HEK293 (cell line): ENCODE measurements at regions not wholly inside any gene's neighbourhood (a gene's known extent, or its start where the extent isn't known, plus 50 kb on each side); places are given as distances from the start of the nearest gene placed in this dataset.
A peak's percentile ranks its signal among the peaks of the same experiment; 100 is the strongest.

Source experiments
- CTCF ChIA-PET: fragments of 350-600 bp; formaldehyde crosslinking; extraction: SDS; loops from one replicate; lab custom pipeline; 2021; ENCODE audit warnings: antibody characterized with exemption; lab: Yijun Ruan, JAX
- POLR2A ChIA-PET: fragments of 300-600 bp; formaldehyde crosslinking; extraction: SDS; loops from one replicate; lab custom pipeline; 2020; ENCODE audit warnings: antibody characterized with exemption, inconsistent platforms; lab: Yijun Ruan, JAX
- H3K27ac ChIP-seq: fragments of 200-500 bp; sonication (Bioruptor generic); 2 replicates; pipeline ENCODE4 v1.5.1; 2014; ENCODE audit warnings: low read depth, low read length, control low read depth, inconsistent platforms; ENCODE audit errors: extremely low read depth
- H3K36me3 ChIP-seq, 2 experiments: fragments of 200-500 bp in 1 of 2; sonication (Bioruptor generic) in 1 of 2; 1 replicate in 1 of 2; 2 replicates in 1 of 2; pipeline ENCODE4 v1.5.1; 2014 to 2017; ENCODE audit warnings: inconsistent platforms in 2 of 2, low read length in 2 of 2; ENCODE audit not compliant: control insufficient read depth in 2 of 2, insufficient read depth in 1 of 2
- H3K4me1 ChIP-seq: fragments of 200-500 bp; sonication (Bioruptor generic); 2 replicates; pipeline ENCODE4 v1.5.1; 2014; ENCODE audit warnings: mild to moderate bottlenecking, low read length, inconsistent platforms; ENCODE audit not compliant: control insufficient read depth, insufficient read depth
- H3K4me3 ChIP-seq: 2 replicates; pipeline ENCODE4 v1.5.1; 2011; ENCODE audit warnings: low read depth, mild to moderate bottlenecking, control low read depth, low read length, moderate library complexity
- H3K9me3 ChIP-seq: fragments of 200-500 bp; sonication (Bioruptor generic); 2 replicates; pipeline ENCODE4 v1.5.1; 2014; ENCODE audit warnings: low read depth, low read length, inconsistent platforms; ENCODE audit not compliant: control insufficient read depth, insufficient read depth
- BCL11A ChIP-seq: fragments of 450-650 bp; formaldehyde crosslinking; IDR thresholded peaks from 2 replicates; pipeline ENCODE4 v1.5.1; 2016; ENCODE audit warnings: low read depth, missing biosample characterization, missing genetic modification characterization
- BCL11B ChIP-seq: fragments of 450-650 bp; formaldehyde crosslinking; IDR thresholded peaks from 2 replicates; pipeline ENCODE4 v1.5.1; 2016; ENCODE audit warnings: low read depth, missing biosample characterization, missing genetic modification characterization
- GFI1B ChIP-seq: fragments of 450-650 bp; formaldehyde crosslinking; IDR thresholded peaks from 2 replicates; pipeline ENCODE4 v1.5.1; 2016; ENCODE audit warnings: missing biosample characterization, missing genetic modification characterization
- MEIS1 ChIP-seq: sonication (generic); formaldehyde crosslinking; IDR thresholded peaks from 2 replicates; pipeline ENCODE4 v1.8.1; 2022; ENCODE audit warnings: missing genetic modification reagents, mild to moderate bottlenecking, borderline replicate concordance
- SP7 ChIP-seq: fragments of 450-650 bp; formaldehyde crosslinking; IDR thresholded peaks from 2 replicates; pipeline ENCODE4 v1.5.1; 2016; ENCODE audit warnings: missing biosample characterization, missing genetic modification characterization
- YY2 ChIP-seq: fragments of 450-650 bp; formaldehyde crosslinking; IDR thresholded peaks from 2 replicates; pipeline ENCODE4 v1.5.1; 2016; ENCODE audit warnings: missing biosample characterization, missing genetic modification characterization
- ZBTB1 ChIP-seq: fragments of 450-650 bp; formaldehyde crosslinking; IDR thresholded peaks from 2 replicates; pipeline ENCODE4 v1.5.1; 2016; ENCODE audit warnings: missing biosample characterization, missing genetic modification characterization
- ZNF366 ChIP-seq: fragments of 450-650 bp; formaldehyde crosslinking; conservative IDR thresholded peaks from 2 replicates; pipeline ENCODE4 v1.5.1; 2016; ENCODE audit warnings: missing biosample characterization, missing genetic modification characterization
- ZNF404 ChIP-seq: fragments of 450-650 bp; formaldehyde crosslinking; IDR thresholded peaks from 2 replicates; pipeline ENCODE4 v1.5.1; 2017; ENCODE audit warnings: missing biosample characterization, missing genetic modification characterization
- ZNF501 ChIP-seq: fragments of 450-650 bp; formaldehyde crosslinking; IDR thresholded peaks from 2 replicates; pipeline ENCODE4 v1.5.1; 2016; ENCODE audit warnings: missing biosample characterization, missing genetic modification characterization
- ZNF555 ChIP-seq: fragments of 450-650 bp; formaldehyde crosslinking; conservative IDR thresholded peaks from 2 replicates; pipeline ENCODE4 v1.5.1; 2017; ENCODE audit warnings: missing biosample characterization, mild to moderate bottlenecking, missing genetic modification characterization, inconsistent platforms
- ZNF585B ChIP-seq: fragments of 450-650 bp; formaldehyde crosslinking; IDR thresholded peaks from 2 replicates; pipeline ENCODE4 v1.5.1; 2016; ENCODE audit warnings: missing biosample characterization, missing genetic modification characterization
- ZNF639 ChIP-seq: fragments of 450-650 bp; formaldehyde crosslinking; IDR thresholded peaks from 2 replicates; pipeline ENCODE4 v1.5.1; 2016; ENCODE audit warnings: missing biosample characterization, missing genetic modification characterization
- ZNF654 ChIP-seq: fragments of 450-650 bp; formaldehyde crosslinking; IDR thresholded peaks from 2 replicates; pipeline ENCODE4 v1.5.1; 2016; ENCODE audit warnings: low read depth, missing biosample characterization, missing genetic modification characterization
- ZNF837 ChIP-seq: fragments of 450-650 bp; formaldehyde crosslinking; IDR thresholded peaks from 2 replicates; pipeline ENCODE4 v1.5.1; 2016; ENCODE audit warnings: missing biosample characterization, missing genetic modification characterization
- ZSCAN4 ChIP-seq: fragments of 450-650 bp; formaldehyde crosslinking; IDR thresholded peaks from 2 replicates; pipeline ENCODE4 v1.5.1; 2017; ENCODE audit warnings: missing biosample characterization, missing genetic modification characterization
- TF ChIP-seq, protein P1 (sequence below): fragments of 450-650 bp; formaldehyde crosslinking; IDR thresholded peaks from 2 replicates; pipeline ENCODE4 v1.5.1; 2017; ENCODE audit warnings: missing biosample characterization, missing genetic modification characterization
- TF ChIP-seq, protein P2 (sequence below): fragments of 450-650 bp; formaldehyde crosslinking; IDR thresholded peaks from 2 replicates; pipeline ENCODE4 v1.5.1; 2016; ENCODE audit warnings: missing biosample characterization, missing genetic modification characterization, low read depth
- TF ChIP-seq, protein P3 (sequence below): fragments of 450-650 bp; formaldehyde crosslinking; IDR thresholded peaks from 2 replicates; pipeline ENCODE4 v1.5.1; 2016; ENCODE audit warnings: missing biosample characterization, missing genetic modification characterization

- ChIA-PET POLR2A (no interaction called here), CTCF (interaction anchor here (0.7 kb wide), 1 partner anchor 1344 kb away, joined by 3 read pairs; no protein-coding TSS in a partner anchor)
- Histone ChIP-seq H3K4me3 (no peak overlapping the region), H3K27ac (no peak overlapping the region), H3K9me3 (no peaks in the 10 kb centered on the region), H3K4me1 (peaks cover 19% of the 10 kb centered on the region), H3K36me3 (no peaks in the 10 kb centered on the region)
- TF ChIP-seq ZSCAN4 (tag by site-specific recombination) (peak; percentile 35; the same call in 1 of the 2 replicates), ZNF837 (no peak)
These were observed 88.4 kb upstream of the TAB2 start for GRCh38 chr6:149229096-149229495.

GRCh38 chr6:149230712-149231460 lies 86.6 kb upstream of the TAB2 start:
- POLR2A ChIA-PET: no interaction called here
- H3K9me3 ChIP-seq: no peaks in the 10 kb centered on the region
- TF ChIP-seq ZNF501 (tag by site-specific recombination) (no peak), BCL11A (tag by site-specific recombination) (no peak), ZNF555 (tag by site-specific recombination) (no peak), ZNF404 (tag by site-specific recombination) (no peak), ZNF366 (tag by site-specific recombination) (no peak), SP7 (tag by site-specific recombination) (no peak), ZNF654 (tag by site-specific recombination) (no peak), ZBTB1 (tag by site-specific recombination) (no peak), ZNF585B (tag by site-specific recombination) (no peak), ZNF639 (tag by site-specific recombination) (no peak), MEIS1 (CRISPR knock-in tag) (no peak), GFI1B (tag by site-specific recombination) (no peak), BCL11B (tag by site-specific recombination) (no peak), YY2 (tag by site-specific recombination) (no peak)
- TF ChIP-seq, protein P1, sequence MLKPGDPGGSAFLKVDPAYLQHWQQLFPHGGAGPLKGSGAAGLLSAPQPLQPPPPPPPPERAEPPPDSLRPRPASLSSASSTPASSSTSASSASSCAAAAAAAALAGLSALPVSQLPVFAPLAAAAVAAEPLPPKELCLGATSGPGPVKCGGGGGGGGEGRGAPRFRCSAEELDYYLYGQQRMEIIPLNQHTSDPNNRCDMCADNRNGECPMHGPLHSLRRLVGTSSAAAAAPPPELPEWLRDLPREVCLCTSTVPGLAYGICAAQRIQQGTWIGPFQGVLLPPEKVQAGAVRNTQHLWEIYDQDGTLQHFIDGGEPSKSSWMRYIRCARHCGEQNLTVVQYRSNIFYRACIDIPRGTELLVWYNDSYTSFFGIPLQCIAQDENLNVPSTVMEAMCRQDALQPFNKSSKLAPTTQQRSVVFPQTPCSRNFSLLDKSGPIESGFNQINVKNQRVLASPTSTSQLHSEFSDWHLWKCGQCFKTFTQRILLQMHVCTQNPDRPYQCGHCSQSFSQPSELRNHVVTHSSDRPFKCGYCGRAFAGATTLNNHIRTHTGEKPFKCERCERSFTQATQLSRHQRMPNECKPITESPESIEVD (tag by site-specific recombination): no peak
- TF ChIP-seq, protein P2, sequence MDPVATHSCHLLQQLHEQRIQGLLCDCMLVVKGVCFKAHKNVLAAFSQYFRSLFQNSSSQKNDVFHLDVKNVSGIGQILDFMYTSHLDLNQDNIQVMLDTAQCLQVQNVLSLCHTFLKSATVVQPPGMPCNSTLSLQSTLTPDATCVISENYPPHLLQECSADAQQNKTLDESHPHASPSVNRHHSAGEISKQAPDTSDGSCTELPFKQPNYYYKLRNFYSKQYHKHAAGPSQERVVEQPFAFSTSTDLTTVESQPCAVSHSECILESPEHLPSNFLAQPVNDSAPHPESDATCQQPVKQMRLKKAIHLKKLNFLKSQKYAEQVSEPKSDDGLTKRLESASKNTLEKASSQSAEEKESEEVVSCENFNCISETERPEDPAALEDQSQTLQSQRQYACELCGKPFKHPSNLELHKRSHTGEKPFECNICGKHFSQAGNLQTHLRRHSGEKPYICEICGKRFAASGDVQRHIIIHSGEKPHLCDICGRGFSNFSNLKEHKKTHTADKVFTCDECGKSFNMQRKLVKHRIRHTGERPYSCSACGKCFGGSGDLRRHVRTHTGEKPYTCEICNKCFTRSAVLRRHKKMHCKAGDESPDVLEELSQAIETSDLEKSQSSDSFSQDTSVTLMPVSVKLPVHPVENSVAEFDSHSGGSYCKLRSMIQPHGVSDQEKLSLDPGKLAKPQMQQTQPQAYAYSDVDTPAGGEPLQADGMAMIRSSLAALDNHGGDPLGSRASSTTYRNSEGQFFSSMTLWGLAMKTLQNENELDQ (tag by site-specific recombination): no peak
- TF ChIP-seq, protein P3, sequence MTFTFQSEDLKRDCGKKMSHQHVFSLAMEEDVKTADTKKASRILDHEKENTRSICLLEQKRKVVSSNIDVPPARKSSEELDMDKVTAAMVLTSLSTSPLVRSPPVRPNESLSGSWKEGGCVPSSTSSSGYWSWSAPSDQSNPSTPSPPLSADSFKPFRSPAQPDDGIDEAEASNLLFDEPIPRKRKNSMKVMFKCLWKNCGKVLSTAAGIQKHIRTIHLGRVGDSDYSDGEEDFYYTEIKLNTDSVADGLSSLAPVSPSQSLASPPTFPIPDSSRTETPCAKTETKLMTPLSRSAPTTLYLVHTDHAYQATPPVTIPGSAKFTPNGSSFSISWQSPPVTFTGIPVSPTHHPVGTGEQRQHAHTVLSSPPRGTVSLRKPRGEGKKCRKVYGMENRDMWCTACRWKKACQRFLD (tag by site-specific recombination): no peak
- TF ChIP-seq, all 188 proteins: peak for 0
- CTCF ChIA-PET: interaction anchor here (0.8 to 1.1 kb wide), 2 partner anchors 32 to 37 kb away, joined by 4 to 5 read pairs; no protein-coding TSS in a partner anchor
- no peak overlapping the region for H3K27ac ChIP-seq
- no peak overlapping the region for H3K4me3 ChIP-seq
- H3K4me1 ChIP-seq: peaks cover 29% of the 10 kb centered on the region
- H3K36me3 ChIP-seq: no peaks in the 10 kb centered on the region
